ENCODE measurements at regions not wholly inside any gene's neighbourhood (a gene's known extent, or its start where the extent isn't known, plus 50 kb on each side); places are given as distances from the start of the nearest gene placed in this dataset.

DNA sequence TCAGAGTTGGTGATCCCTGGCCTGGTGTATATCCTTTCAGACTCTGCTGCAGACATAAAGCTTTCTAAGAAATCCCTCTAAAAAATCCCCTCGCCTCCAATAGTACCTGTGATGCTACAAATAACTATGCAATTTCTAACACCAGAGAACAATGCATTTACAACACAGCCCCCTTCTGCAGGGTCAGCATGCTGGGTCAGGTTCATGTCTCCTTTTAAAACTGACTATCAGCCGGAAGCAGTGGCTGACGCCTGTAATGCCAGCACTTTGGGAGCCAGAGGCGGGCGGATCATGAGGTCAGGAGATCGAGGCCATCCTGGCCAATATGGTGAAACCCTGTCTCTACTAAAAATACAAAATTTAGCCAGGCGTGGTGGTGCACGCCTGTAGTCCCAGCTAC lies 77.0 kb upstream of the SPATA12 start:
- DNase-seq = no peak

DNA sequence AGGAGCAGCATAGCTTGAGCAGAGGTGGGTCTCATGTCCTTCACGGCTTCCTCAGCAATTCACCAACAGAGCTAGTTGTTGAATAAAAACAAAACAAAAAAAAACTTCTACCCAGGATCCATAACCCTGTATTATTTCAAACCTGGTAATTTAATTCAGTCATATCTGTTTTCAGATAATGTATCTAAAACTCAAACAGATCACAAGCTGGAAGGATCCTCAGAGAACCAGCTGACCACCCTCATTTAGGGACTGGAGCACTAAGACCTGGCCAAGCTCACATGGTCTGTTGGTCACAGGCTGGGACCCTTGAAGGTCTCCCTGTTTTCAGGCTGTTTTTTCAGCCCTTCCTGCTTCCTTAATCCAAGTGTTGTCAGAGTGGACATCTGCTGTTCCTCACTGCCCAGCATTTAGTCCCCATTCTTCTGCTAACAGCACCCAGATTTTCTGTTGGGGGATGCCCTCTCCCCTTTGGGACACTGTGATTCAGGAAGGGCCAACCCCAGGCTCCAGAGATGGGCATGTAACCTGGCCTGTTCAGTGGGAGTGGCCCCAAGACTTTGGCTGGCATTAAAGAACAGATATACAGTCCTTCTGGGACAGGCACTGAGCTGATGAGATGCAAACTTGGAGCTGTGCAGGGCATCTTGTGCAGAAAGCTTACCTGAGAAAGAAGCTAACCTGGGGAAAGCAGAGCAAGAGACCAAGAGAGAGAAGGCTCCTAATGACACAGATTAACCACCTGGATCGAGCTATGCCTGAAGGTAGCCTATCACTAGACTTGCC lies 78.8 kb upstream of the SPATA12 start:
- no peak for DNase-seq

DNA sequence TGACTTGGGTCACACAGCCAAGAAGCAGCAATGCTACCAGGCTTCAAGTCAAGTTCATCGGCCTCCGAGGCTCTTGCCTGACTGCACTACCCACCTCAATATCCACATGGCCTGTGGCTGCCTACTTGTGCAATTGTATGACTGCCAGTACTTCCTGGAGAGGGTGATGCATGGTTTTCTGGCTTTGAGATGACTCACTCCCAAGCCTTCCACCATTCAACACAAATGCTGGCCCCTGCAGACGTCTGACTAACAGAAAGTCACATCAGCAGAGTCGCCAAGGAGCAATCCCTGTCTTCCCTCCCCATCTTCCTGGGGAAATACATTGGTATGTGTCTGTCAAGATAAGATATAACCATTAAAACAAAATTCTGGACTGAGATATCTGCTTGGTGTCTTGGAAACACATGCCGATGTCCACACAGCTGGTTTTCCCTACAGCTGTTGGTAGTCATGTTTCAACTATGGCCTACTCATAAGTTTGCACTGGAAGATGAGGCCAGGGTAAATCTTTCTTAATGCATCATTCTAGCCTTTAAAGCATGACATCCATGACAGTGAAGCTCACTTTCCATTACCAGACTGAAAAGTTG lies 79.6 kb upstream of the SPATA12 start:
- peak; percentile 50 for DNase-seq

DNA sequence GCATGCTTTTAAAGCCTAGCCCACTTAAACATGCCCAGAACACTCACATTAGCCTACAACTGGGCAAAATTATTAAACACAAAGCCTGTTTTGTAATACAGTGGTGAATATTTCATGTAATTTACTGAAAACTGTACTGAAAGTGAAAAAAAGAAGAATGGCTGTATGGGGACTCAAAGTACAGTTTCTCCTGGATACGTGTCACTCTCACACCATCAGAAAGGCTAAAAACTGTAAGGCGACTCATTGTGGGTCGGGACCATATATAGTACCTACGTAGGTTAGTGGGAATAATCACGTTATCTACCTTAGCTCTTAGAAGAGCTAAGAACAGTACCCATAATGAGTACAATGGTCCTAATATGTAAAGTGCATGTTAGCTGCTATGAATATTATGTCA lies 80.2 kb upstream of the SPATA12 start:
- no peak for DNase-seq

DNA sequence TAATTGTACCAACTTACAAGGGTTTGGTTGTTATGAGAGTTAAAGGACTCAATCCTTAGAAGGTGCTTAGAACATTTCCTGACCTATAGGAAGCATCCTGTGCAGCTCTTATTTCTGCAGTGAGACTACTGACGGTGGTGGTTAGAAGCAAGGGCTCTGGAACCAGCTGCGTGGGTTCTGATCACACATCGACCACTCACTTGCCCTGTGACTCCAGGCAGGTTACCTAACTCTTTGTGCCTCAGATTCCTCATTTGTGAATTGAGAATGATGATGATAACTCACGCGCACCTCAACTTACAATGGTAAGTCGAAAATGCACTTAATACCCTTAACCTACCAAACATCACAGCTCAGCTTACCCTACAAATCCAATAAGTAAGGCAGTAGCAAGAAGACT lies 80.7 kb upstream of the SPATA12 start:
- no peak for DNase-seq

DNA sequence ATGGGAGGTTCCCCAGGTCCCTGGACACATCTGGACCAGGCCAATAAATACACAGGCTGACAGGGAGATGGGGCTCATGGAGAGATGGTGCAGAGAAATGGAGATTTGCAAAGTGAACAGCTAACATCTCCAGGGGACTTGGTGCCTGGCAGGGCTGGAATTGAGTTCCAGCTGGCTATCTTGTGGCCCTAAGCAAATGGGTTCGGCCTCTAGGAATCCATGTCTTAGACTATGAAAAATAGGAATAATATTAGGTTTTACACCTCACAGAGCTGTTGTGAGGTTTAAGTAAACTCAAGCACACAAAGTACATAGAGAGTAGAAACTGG lies 82.9 kb upstream of the SPATA12 start:
- DNase-seq = no peak

DNA sequence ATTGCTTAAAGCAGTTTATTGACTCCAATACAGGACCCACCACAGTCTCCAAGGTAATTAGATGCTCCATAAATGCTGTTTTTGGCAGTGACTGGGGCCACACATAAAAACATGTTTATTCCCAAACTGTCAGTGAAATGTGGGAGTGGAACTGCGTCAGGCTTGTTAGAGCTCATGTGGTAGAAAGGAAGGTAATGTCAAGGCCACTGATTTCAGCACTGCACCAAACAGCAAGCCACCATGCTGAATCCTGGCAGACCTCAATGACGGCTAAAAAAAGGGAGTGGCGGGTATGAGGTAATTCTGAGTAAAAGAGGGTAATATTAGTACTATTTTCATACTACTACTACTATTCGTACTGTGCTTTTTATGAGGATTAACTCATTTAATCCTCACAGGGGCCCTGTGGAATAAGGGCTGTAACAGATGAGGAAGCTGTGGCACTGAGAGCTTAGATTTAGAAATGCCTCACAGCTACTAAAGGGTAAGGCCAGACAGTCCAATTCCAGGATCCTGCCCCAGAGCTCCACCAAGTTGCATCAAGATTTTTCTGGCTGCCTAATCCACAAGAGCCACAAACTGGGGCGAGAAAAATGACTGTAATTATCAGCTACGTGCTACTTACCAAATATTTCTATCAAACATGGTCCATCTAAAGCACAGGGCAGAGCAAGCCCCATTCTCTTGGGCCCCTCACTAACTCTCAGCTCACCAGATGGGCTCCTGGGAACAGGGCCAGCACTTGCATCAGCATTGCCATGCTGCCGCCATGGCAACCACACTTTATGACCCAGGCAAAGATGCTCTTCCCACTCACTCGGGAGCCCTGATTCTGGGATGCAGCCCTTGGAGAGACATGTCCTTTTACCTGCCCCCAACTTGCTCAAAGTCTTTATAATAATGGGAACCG lies 83.6 kb upstream of the SPATA12 start:
- no peak for DNase-seq

DNA sequence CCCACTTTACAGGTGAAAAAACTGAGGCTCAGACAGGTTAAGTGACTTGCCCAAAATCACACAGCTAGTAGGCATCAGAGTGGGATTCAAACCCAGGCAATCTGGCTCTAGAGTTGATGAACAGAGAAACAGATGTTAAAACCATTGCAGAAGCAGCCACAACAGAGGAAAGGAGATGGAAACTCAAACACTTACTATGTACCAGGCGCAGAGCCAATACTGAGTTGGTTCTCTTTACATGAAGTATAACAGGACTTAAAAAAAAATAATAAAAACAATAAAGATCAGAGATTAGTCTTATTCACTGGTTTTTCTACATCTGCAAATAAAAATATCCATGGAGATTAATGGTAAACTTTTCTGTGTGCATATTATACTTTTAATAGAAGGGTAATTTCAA lies 84.9 kb upstream of the SPATA12 start:
- no peak for DNase-seq

DNA sequence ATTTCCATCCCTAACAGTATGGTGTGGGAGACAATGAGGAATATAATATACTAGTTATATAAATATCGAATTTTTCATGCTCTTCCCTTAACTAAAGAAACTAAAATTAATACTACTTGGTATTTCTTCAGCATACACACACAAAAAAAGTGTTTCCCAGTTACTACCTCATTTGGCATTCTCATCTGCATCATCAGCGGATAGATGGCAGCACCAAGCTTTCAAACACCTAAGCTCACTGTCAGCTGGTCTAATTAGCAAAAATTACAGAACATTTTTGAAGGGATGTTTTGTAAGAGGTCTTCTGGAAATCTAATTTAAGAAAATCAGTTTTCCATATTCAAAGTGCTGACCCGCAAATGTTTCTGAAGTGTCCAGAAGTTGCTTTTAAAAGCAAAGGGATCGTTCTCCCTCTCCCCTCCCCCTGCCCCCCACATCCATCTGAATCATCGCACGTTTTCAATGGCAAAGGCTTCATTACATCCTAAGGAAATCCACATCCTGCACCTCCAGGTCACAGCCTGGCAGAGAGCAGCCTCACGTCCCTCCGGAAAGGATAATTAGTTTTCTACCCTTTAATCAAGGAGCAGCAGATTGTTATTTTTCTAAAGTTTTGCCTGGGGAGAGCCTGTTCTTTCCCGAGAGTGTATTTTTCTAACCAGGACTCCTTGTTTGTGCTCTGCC lies 86.1 kb upstream of the SPATA12 start:
- DNase-seq = no peak

DNA sequence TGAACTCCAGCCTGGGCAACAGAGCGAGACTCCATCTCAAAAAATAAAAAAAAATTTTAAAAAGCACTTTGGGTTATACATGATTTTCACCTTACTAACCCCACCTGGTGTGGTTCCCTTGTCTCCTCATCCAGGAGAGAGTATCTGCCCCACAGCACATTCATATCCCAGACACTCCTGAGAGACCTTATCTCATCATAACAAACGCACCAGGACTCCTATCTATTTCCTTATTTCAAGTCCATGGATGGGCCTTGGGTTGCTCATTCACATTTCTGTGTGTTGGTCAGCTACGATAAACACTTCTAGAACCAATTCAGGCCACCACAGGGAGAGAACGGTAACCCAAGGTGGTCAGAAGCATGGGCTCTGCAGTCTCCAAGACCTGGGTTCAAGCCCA lies 88.6 kb upstream of the SPATA12 start:
- DNase-seq = no peak

DNA sequence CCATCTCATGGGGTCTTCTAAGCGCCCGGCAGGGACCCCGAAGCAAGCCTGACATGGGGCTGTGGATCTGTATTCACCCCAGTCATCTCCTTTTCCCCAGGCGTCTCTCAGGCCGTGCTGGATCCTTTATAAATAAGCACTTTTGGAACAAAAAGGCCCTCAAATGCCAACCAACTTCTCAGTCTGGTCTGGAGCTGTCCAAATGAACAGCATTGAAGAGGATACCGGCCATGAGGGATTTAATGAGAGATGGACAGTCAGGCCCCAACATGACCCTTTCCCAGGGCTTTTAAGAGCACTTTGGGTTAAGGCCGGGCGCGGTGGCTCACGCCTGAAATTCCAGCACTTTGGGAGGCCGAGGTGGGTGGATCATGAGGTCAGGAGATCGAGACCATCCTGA lies 89.2 kb upstream of the SPATA12 start:
- no peak for DNase-seq

DNA sequence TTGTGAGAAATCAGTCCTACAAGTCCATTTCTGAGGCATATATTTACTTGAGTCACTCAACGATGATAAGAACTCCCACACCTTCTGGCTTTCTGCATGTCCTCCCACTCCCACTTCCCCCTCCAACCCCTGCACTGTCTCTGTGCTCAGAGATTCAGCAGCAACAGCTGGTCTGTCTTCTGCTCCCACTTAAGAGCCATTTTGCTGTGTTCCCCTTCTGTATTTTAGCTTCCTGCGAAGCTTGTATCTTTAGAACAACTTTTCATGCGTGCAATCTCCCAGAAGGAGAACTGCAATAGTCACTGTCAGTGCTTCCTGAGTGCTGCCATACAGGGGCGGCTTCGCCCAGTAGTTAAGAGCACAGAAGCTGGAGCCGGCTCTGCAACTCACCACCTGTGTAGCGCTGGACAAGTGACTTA lies 90.0 kb upstream of the SPATA12 start:
- no peak for DNase-seq

DNA sequence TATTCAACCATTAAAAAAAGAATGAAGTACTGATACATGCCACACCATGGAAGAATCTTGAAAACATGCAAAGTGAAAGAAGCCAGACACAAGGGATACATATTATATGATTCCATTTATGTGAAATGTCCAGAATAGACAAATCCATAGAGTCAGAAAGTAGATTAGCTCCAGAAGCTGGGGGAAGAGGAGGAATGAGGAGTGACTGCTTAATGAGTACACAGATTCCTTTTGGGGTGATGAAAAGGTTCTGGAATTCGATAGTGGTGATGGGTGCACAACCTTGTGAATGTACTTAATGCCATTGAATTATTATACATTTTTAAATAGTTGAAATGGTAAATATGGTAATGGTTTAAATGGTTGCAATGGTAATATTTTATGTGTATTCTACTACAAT lies 90.6 kb upstream of the SPATA12 start:
- no peak for DNase-seq

DNA sequence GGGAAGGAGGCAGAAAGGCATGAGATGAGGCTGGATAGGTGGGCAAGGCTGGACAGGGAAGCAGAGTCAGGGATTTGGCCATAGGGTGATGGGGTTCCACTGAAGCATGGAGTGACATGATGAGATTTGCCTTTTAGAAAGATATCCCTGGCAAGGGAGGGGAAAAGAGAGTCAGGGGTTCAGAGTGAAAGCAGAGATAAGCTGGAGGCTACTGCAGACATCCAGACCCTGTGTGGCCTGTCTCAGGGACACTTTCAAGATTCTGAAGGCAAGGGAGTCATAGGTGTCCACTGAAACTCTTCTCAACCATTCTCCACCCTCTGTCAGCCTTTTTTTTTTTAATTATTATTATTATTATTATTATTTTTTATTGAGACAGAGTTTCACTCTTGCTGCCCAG lies 94.0 kb upstream of the SPATA12 start:
- no peak for DNase-seq

DNA sequence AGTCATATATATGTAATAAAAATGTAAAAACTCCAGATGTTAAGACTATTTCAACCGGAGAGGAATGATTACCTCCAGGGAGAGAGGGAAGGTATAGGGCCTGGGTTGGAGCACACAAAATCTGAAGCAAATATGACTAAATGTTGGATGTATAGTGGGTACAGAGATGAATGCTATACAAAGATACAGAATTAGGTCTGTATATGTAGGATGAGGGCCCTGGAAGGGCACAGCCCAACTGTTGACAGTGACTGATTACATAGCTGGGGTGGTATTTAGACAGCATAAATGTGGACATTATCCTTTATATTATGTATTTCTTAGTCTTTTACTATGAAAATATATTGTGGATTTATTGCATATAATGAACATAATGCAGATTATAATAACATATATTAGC lies 94.4 kb upstream of the SPATA12 start:
- no peak for DNase-seq

DNA sequence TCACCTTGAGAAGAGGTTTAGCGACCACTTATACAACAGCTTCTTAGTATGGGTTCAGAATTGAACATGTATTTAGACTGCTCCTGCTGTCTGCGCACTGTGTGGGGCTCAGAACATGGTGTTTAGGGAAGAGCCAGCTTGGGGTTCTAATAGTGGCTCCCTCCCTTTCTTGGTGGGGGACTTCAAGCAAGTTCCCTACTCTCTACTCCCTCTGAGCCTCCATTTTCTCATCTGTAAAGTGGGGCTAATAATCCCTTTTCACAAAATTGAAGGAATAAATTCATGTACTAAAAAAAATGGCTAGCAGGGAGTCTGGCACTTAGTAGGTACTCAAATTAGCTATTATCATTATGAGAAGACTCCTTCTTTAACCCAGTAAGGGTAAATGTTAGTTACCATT lies 97.5 kb upstream of the SPATA12 start:
- DNase-seq = no peak

DNA sequence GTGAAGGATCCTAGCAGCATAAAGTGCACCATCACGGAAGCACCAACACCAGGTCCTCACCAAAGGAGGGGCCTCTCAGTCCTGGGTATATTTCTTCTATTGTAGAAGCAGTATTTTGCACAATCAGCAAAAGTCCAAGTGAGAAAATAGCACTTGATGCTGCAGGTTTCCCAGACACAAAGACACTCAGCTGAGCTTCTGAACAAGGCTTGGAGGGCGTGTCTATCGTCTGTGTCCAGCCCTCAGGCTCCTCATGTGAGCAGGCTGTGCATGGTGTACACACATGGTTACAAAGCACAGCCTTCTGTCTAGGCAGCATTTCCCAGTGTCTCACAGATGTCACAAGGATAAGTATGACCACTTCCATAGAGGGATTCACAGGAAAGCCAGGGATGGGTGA lies 98.3 kb upstream of the SPATA12 start:
- no peak for DNase-seq

DNA sequence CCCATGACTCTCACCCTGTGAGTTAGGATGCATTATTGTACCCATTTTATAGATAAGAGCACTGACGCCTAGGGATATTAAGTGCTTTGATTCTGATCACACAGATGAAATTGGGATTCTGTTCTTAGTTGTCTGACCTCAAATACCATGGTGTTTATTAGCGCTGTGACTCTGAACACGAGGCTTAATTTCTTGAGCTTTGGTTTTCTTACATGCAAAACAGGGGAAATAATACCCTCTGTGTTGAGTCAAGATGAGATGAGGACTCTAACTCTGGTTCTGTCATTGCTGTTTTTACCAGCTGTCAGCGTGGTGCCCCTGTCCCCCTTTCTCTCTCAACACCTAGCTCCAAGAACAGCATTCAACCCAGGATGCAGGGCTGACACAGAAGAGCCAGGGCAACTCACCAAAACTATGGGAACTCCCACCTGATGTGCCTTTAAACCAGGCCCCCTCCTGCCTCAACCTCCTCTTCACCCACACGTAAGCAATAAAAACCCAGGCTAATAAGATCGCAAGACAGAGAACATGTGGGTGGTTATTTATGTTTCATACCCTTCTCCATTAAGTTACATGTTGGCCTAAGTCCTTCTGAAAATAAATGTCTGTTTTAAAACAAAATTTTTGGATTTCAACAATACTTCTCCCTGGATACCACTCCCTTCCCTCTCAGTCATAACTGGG lies 100.1 kb upstream of the SPATA12 start:
- DNase-seq = no peak

DNA sequence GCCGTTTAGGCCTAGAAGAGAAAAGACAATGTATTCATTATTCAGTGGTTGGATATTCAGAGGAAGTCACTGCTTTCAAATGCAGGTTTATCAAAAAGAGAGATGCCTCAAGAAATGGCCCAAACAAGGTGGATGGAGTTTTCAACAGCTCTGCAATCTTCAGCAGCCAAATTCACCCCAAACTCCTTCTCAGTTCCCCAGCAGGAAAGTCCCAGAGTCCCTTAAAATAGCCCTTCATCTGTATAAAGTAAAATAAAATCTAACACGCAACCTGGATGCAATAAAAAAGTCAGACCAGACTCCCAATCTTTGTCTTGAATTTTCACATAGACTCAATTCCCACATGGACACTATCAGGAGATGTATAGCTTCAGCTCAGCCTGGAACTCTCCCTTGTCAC lies 101.6 kb upstream of the SPATA12 start:
- no peak for DNase-seq

DNA sequence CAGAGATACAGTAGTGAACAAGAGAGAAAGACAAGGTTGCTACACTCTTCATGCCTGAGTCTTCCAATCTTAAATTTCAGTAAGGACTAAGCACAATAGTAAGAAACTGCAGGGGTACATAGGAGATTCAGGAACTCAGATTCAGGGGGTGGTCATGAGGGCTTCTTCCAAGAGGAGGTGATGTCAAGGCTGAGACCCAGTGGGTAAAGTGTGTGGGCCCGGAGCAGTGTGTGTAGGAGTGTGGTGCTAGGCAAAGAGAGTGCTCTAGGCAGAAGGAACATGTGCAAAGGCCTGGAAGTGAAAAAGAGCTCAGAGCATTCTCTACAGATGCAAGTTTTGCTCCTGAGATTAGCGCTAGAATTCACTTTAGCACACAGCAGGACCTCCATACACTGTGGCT lies 102.9 kb upstream of the SPATA12 start:
- DNase-seq = no peak

DNA sequence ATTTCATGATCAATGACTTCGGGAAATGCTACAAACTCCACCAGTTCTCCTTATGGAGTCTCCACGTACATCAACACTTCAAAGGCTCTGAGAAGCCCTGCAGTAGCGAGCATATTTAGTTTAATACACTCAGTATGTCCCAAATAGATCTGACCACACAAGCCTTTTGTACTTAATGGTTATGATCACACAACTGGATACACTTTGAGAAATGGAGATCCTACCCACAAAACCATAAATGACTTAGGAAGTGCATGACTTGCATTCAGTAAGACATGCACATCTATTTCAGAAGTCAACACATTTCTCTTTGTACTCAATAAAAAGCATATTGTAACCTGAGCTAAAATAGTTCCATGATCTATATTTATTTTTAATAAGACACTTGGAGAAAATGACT lies 103.6 kb upstream of the SPATA12 start:
- no peak for DNase-seq

DNA sequence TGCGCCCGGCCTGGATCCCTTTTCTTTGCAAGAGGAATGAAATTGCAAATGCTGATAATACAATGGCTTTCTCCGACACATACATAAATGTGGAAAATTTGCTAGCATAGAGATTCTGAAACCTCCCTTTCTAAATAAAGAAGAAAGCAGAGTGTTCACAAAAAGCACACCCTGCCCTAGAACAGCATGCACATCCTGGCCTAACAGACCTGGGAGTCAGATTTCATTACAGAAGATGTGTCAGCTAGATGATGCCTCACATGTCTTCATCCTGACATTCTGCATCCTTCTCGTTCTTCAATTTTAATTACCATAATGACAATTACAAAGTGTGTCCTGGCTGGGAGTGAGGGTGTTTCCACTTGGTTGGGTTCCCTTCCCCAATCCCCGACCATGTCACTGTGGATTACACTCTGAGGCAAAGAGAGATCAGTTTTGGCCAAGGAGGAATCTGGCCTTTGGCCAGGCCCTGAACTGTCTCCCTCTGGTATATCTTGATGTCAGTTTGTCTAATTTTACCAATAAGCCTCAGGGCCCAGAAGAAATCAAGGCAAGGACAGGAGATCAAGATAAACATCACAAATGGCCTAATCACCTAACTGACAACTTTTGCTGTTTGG lies 104.9 kb upstream of the SPATA12 start:
- no peak for DNase-seq

All from CD4-positive, alpha-beta T cell treated with Interleukin-17A for 4 hours (primary cell).